Heart left ventricle (tissue), 16 donors: ENCODE measurements at regions not wholly inside any gene's neighbourhood (a gene's known extent, or its start where the extent isn't known, plus 50 kb on each side); places are given as distances from the start of the nearest gene placed in this dataset.

Experiments used
- ATAC-seq, 4 donors: fragments of 200-7000 bp; cut with Tn5 transposase; one replicate each; pipeline ENCODE4 v1.9.1; 2020 to 2022; ENCODE audit warnings: moderate library complexity in 4 of 4, mild to moderate bottlenecking in 3 of 4, moderate number of reproducible peaks in 1 of 4
- DNase-seq, 5 donors: peaks; one replicate each; pipeline ENCODE4 v3.0.0-alpha.2; 2020
- H3K27ac ChIP-seq, 12 donors: fragments of 200-600 bp; sonication (generic) in 4 of 12; one replicate each; pipeline versions ENCODE4 v1.5.0 to v1.8.0; 2016 to 2022; ENCODE audit warnings: mild to moderate bottlenecking in 2 of 12
- H3K27me3 ChIP-seq, 9 donors: fragments of 200-600 bp; sonication (generic) in 2 of 9; one replicate each; pipeline versions ENCODE4 v1.5.1 to v1.8.0; 2016 to 2022; ENCODE audit warnings: mild to moderate bottlenecking in 3 of 9
- H3K36me3 ChIP-seq, 9 donors: fragments of 200-600 bp; sonication (generic) in 2 of 9; one replicate each; pipeline versions ENCODE4 v1.5.0 to v1.8.0; 2018 to 2022; ENCODE audit warnings: mild to moderate bottlenecking in 2 of 9
- H3K4me1 ChIP-seq, 12 donors: fragments of 200-600 bp; sonication (generic) in 4 of 12; one replicate each; pipeline versions ENCODE4 v1.5.0 to v1.8.0; 2016 to 2022; ENCODE audit warnings: mild to moderate bottlenecking in 3 of 12
- H3K4me3 ChIP-seq, 12 donors: fragments of 200-600 bp; sonication (generic) in 4 of 12; one replicate each; pipeline versions ENCODE4 v1.5.0 to v1.8.0; 2017 to 2022; ENCODE audit warnings: mild to moderate bottlenecking in 9 of 12, moderate library complexity in 4 of 12
- H3K9me3 ChIP-seq, 12 donors: fragments of 200-600 bp; sonication (generic) in 4 of 12; one replicate each; pipeline versions ENCODE4 v1.5.0 to v1.8.0; 2016 to 2022; ENCODE audit warnings: mild to moderate bottlenecking in 1 of 12
- CTCF ChIP-seq, 12 donors: fragments of 200-600 bp; sonication (generic) in 4 of 12; IDR thresholded peaks; one replicate each; pipeline versions ENCODE4 v1.5.0 to v1.8.0; 2018 to 2022; ENCODE audit warnings: antibody characterized with exemption in 12 of 12, mild to moderate bottlenecking in 5 of 12
- POLR2A ChIP-seq, 2 donors: fragments of 450-650 bp; IDR thresholded peaks; one replicate each; pipeline ENCODE4 v1.6.1; 2017; ENCODE audit warnings: antibody characterized with exemption in 2 of 2, mild to moderate bottlenecking in 2 of 2, moderate library complexity in 2 of 2
- WGBS, 4 donors: extraction: QIAGEN DNeasy Blood & Tissue Kit in 2 of 4; methylation state at CpG; one replicate each; pipeline versions ENCODE4 v1.1.5 to v1.1.7; 2013 to 2018; 5-methylcytosine and 5-hydroxymethylcytosine counted together
- intact Hi-C, 10 donors: fragments of 100-400 bp; cut with DNase I; formaldehyde crosslinking; loops; one replicate each; pipeline versions ENCODE4 v1.11.1 to v1.14.2; 2022
- donor health status: ischemic (EF 13 %, LVEDD 7.1; RV severe dilation, severe dysfunction).
- donor health status: healthy with polysubstance abuse.
- donor health status: DM: no; HTN: yes; CAD: no.
- donor health status: DM: no; HTN: no; CAD: no.
- donor health status: ischemic (EF 25% LVEDD 6.9; RV normal size, moderate dysfunction).
- donor health status: ischemic (EF 25% LVEDD 5.7; RV mildly dilated, moderate dysfunction).
- donor health status: healthy.
- donor health status: DM: yes; HTN: yes; CAD: no.
- donor health status: ischemic (EF 35%, LVEDD 5.7; RV mildly dilated, moderate dysfunction).
- donor health status: nonischemic (EF 11% LVEDD 7.7; RV severe dilation, severe dysfunction).
- donor health status: DM: yes; HTN: yes; CAD: no.
- donor health status: PGD.
- donor health status: ischemic (EF 29% LVEDD 5.4; RV normal size, mild dysfunction).
- donor health status: nonischemic (EF 23%, LVEDD 6.1; RV moderate dilation, normal function).

GRCh38 chr1:199466961-199467360 lies 560.5 kb upstream of the NR5A2 start:
- 52 to 71% (median 66%) methylated on average over 2 of the region's 2 CpGs for WGBS, 4 donors
- H3K27ac ChIP-seq: no peak overlapping the region
- TF ChIP-seq CTCF (IDR thresholded peaks at IDR 0.05) (no peak), POLR2A (IDR thresholded peaks at IDR 0.05) (no peak)

GRCh38 chr1:199472018-199472417 lies 555.5 kb upstream of the NR5A2 start:
- TF ChIP-seq CTCF (IDR thresholded peaks at IDR 0.05): no peak
- TF ChIP-seq POLR2A (IDR thresholded peaks at IDR 0.05): no peak
- 80 to 91% (median 86%) methylated on average over 2 of the region's 2 CpGs for WGBS, 4 donors
- intact Hi-C loops: no loop called here
- H3K27ac ChIP-seq: no peak overlapping the region
- no peaks in the 10 kb centered on the region for H3K27me3 ChIP-seq
- no peaks in the 10 kb centered on the region for H3K36me3 ChIP-seq
- no peak for ATAC-seq
- no peaks in the 10 kb centered on the region for H3K4me1 ChIP-seq
- no peak overlapping the region for H3K4me3 ChIP-seq
- peaks cover 0 to 7% (median 0%) of the 10 kb centered on the region in 12 donors for H3K9me3 ChIP-seq
- no peak for DNase-seq

More at GRCh38 chr1:199466961-199467360, 560.5 kb upstream of the NR5A2 start:
- DNase-seq: no peak
- H3K9me3 ChIP-seq: peaks cover 0 to 28% (median 0%) of the 10 kb centered on the region in 12 donors
- ATAC-seq: no peak
- no peaks in the 10 kb centered on the region for H3K36me3 ChIP-seq
- no peaks in the 10 kb centered on the region for H3K27me3 ChIP-seq
- H3K4me3 ChIP-seq: no peak overlapping the region
- H3K4me1 ChIP-seq: no peaks in the 10 kb centered on the region
- intact Hi-C loops: no loop called here

GRCh38 chr1:199472978-199473377 lies 554.5 kb upstream of the NR5A2 start:
- H3K4me3 ChIP-seq: no peak overlapping the region
- intact Hi-C loops: no loop called here
- ATAC-seq: no peak
- no peaks in the 10 kb centered on the region for H3K4me1 ChIP-seq
- DNase-seq: no peak
- no peaks in the 10 kb centered on the region for H3K36me3 ChIP-seq
- WGBS, 4 donors: 77 to 93% (median 91%) methylated on average over 6 of the region's 6 CpGs
- TF ChIP-seq CTCF (IDR thresholded peaks at IDR 0.05): no peak
- no peak for TF ChIP-seq POLR2A (IDR thresholded peaks at IDR 0.05)
- no peaks in the 10 kb centered on the region for H3K27me3 ChIP-seq
- peaks cover 0 to 7% (median 0%) of the 10 kb centered on the region in 12 donors for H3K9me3 ChIP-seq
- H3K27ac ChIP-seq: no peak overlapping the region

GRCh38 chr1:199474738-199475137 lies 552.8 kb upstream of the NR5A2 start:
- Histone ChIP-seq H3K27me3 (no peaks in the 10 kb centered on the region), H3K4me3 (no peak overlapping the region), H3K36me3 (no peaks in the 10 kb centered on the region), H3K9me3 (no peaks in the 10 kb centered on the region), H3K27ac (no peak overlapping the region), H3K4me1 (no peaks in the 10 kb centered on the region)
- no peak for TF ChIP-seq POLR2A (IDR thresholded peaks at IDR 0.05)
- TF ChIP-seq CTCF (IDR thresholded peaks at IDR 0.05): no peak
- WGBS, 4 donors: 59 to 80% (median 71%) methylated on average over 2 of the region's 2 CpGs
- DNase-seq (no peak), ATAC-seq (no peak)
- intact Hi-C loops: no loop called here
